IMR-90 (cell line): ENCODE measurements at regions not wholly inside any gene's neighbourhood (a gene's known extent, or its start where the extent isn't known, plus 50 kb on each side); places are given as distances from the start of the nearest gene placed in this dataset.

Experiments used
- ATAC-seq: fragments of 200-7000 bp; cut with Tn5 transposase; 2 replicates; pipeline ENCODE4 v1.9.1; 2020; ENCODE audit warnings: low read depth, mild to moderate bottlenecking, moderate library complexity
- BruUV-seq: library from RNA; stranded (reverse); fragments of 400-500 nt; replicated peaks from 2 replicates; lab custom pipeline; 2021; lab: Mats Ljungman, UMichigan
- CTCF ChIA-PET: fragments of 300-600 bp; formaldehyde crosslinking; extraction: SDS; loops from one replicate; lab custom pipeline; 2021; ENCODE audit warnings: antibody characterized with exemption; lab: Yijun Ruan, JAX
- POLR2A ChIA-PET: fragments of 300-600 bp; sonication (Branson Sonifier 250); formaldehyde crosslinking; loops from one replicate; lab custom pipeline; 2022; ENCODE audit warnings: antibody characterized with exemption; ENCODE audit not compliant: unreplicated experiment; lab: Charles Lee
- DNase-seq: peaks from one replicate; pipeline ENCODE4 v3.0.0; 2013
- H2AFZ ChIP-seq: replicated peaks from 2 replicates; pipeline ENCODE3; 2013; ENCODE audit warnings: low read length, mild to moderate bottlenecking; ENCODE audit not compliant: poor library complexity
- H2AK5ac ChIP-seq: 2 replicates; pipeline ENCODE4 v1.6.1; 2013; ENCODE audit warnings: low read depth, low read length, inconsistent platforms
- H2AK9ac ChIP-seq: replicated peaks from 2 replicates; pipeline ENCODE3; 2013; ENCODE audit warnings: mild to moderate bottlenecking, low read depth, low read length, moderate library complexity; ENCODE audit not compliant: poor library complexity
- H2BK120ac ChIP-seq: 2 replicates; pipeline ENCODE4 v1.6.1; 2013; ENCODE audit warnings: low read depth, low read length, inconsistent platforms
- H2BK15ac ChIP-seq: 3 replicates; pipeline ENCODE4 v1.6.1; 2013; ENCODE audit warnings: low read depth, low read length, inconsistent platforms
- H2BK20ac ChIP-seq: 2 replicates; pipeline ENCODE4 v1.6.1; 2013; ENCODE audit warnings: low read depth, mild to moderate bottlenecking, inconsistent platforms, low read length, moderate library complexity
- H2BK5ac ChIP-seq: 2 replicates; pipeline ENCODE4 v1.6.1; 2013; ENCODE audit warnings: mild to moderate bottlenecking, low read depth, low read length, inconsistent platforms; ENCODE audit not compliant: poor library complexity, severe bottlenecking
- H3K14ac ChIP-seq: replicated peaks from 2 replicates; pipeline ENCODE4 v1.6.1; 2013; ENCODE audit warnings: low read depth, low read length, inconsistent platforms
- H3K18ac ChIP-seq: 2 replicates; pipeline ENCODE4 v1.6.1; 2013; ENCODE audit warnings: low read depth, low read length, control low read depth
- H3K23ac ChIP-seq: 2 replicates; pipeline ENCODE4 v1.6.1; 2013; ENCODE audit warnings: low read depth, low read length, inconsistent platforms
- H3K27ac ChIP-seq: 2 replicates; pipeline ENCODE4 v1.5.1; 2013; ENCODE audit warnings: mild to moderate bottlenecking, control low read depth, low read length; ENCODE audit not compliant: insufficient read depth
- H3K27me3 ChIP-seq: 2 replicates; pipeline ENCODE4 v1.6.1; 2013; ENCODE audit warnings: low read length; ENCODE audit not compliant: control insufficient read depth, insufficient read depth
- H3K36me3 ChIP-seq: 2 replicates; pipeline ENCODE4 v1.6.1; 2013; ENCODE audit warnings: low read length, mixed read lengths; ENCODE audit not compliant: control insufficient read depth, insufficient read depth
- H3K4ac ChIP-seq: 2 replicates; pipeline ENCODE4 v1.6.1; 2013; ENCODE audit warnings: low read depth, low read length, inconsistent platforms
- H3K4me1 ChIP-seq: 2 replicates; pipeline ENCODE4 v1.6.1; 2013; ENCODE audit warnings: low read length, mixed read lengths; ENCODE audit not compliant: control insufficient read depth, insufficient read depth
- H3K4me2 ChIP-seq: 2 replicates; pipeline ENCODE4 v1.6.1; 2013; ENCODE audit warnings: low read depth, mild to moderate bottlenecking, control low read depth, low read length, moderate library complexity
- H3K4me3 ChIP-seq: 2 replicates; pipeline ENCODE4 v1.5.1; 2013; ENCODE audit warnings: low read depth, mild to moderate bottlenecking, control low read depth, low read length, moderate library complexity; ENCODE audit not compliant: insufficient read depth
- H3K56ac ChIP-seq: 2 replicates; pipeline ENCODE4 v1.6.1; 2013; ENCODE audit warnings: low read length, inconsistent platforms; ENCODE audit not compliant: insufficient read depth; ENCODE audit errors: extremely low read depth
- H3K79me1 ChIP-seq, 2 experiments: 2 replicates each; pipeline ENCODE4 v1.6.1; 2013; ENCODE audit warnings: low read length in 2 of 2, inconsistent platforms in 1 of 2, low read depth in 1 of 2
- H3K9ac ChIP-seq: 2 replicates; pipeline ENCODE4 v1.6.1; 2013; ENCODE audit warnings: low read depth, low read length, control low read depth
- H3K9me1 ChIP-seq: 2 replicates; pipeline ENCODE4 v1.6.1; 2013; ENCODE audit warnings: low read length, inconsistent platforms; ENCODE audit not compliant: insufficient read depth
- H3K9me3 ChIP-seq: 2 replicates; pipeline ENCODE4 v1.6.1; 2013; ENCODE audit warnings: low read length; ENCODE audit not compliant: control insufficient read depth, insufficient read depth
- H4K20me1 ChIP-seq: 2 replicates; pipeline ENCODE4 v1.6.1; 2013; ENCODE audit warnings: low read length, inconsistent platforms; ENCODE audit not compliant: insufficient read depth
- H4K5ac ChIP-seq: 2 replicates; pipeline ENCODE4 v1.6.1; 2013; ENCODE audit warnings: mild to moderate bottlenecking, low read depth, low read length, control low read depth
- H4K8ac ChIP-seq, 2 experiments: 2 replicates each; pipeline ENCODE4 v1.6.1; 2013; ENCODE audit warnings: low read depth in 2 of 2, low read length in 2 of 2, control low read depth in 1 of 2, inconsistent platforms in 1 of 2
- H4K91ac ChIP-seq: 2 replicates; pipeline ENCODE4 v1.6.1; 2013; ENCODE audit warnings: low read depth, low read length, inconsistent platforms; ENCODE audit not compliant: insufficient read depth
- CEBPB ChIP-seq: IDR thresholded peaks from 2 replicates; pipeline ENCODE4 v1.6.1; 2012; ENCODE audit warnings: low read depth, low read length, improper control_type of control experiment
- CHD1 ChIP-seq: IDR thresholded peaks from 2 replicates; pipeline ENCODE4 v1.6.1; 2012; ENCODE audit warnings: low read depth, low read length, improper control_type of control experiment
- CTCF ChIP-seq: conservative IDR thresholded peaks from 2 replicates; pipeline ENCODE4 v1.5.1; 2012; ENCODE audit warnings: mild to moderate bottlenecking, low read depth, low read length, improper control_type of control experiment
- ELK1 ChIP-seq: fragments of 150-350 bp; IDR thresholded peaks from 2 replicates; pipeline ENCODE4 v1.6.1; 2016; ENCODE audit warnings: low read depth, mild to moderate bottlenecking, low read length, moderate library complexity, borderline replicate concordance
- FOS ChIP-seq: fragments of 150-350 bp; IDR thresholded peaks from 2 replicates; pipeline ENCODE4 v1.6.1; 2016; ENCODE audit warnings: low read depth, low read length
- MAZ ChIP-seq: IDR thresholded peaks from 2 replicates; pipeline ENCODE4 v1.6.1; 2012; ENCODE audit warnings: low read depth, mild to moderate bottlenecking, low read length, improper control_type of control experiment, moderate library complexity, borderline replicate concordance
- MXI1 ChIP-seq: IDR thresholded peaks from 2 replicates; pipeline ENCODE4 v1.6.1; 2012; ENCODE audit warnings: low read depth, mild to moderate bottlenecking, low read length, moderate library complexity, borderline replicate concordance
- POLR2A ChIP-seq: IDR thresholded peaks from 2 replicates; pipeline ENCODE4 v1.6.1; 2012; ENCODE audit warnings: mild to moderate bottlenecking, low read depth, low read length
- RAD21 ChIP-seq: IDR thresholded peaks from 2 replicates; pipeline ENCODE4 v1.6.1; 2012; ENCODE audit warnings: low read length, improper control_type of control experiment
- RCOR1 ChIP-seq: IDR thresholded peaks from 2 replicates; pipeline ENCODE4 v1.6.1; 2012; ENCODE audit warnings: mild to moderate bottlenecking, low read length, improper control_type of control experiment; ENCODE audit not compliant: insufficient replicate concordance
- RFX5 ChIP-seq: IDR thresholded peaks from 2 replicates; pipeline ENCODE4 v1.8.0; 2012; ENCODE audit warnings: low read depth, mild to moderate bottlenecking, low read length, moderate library complexity
- SMC3 ChIP-seq: fragments of 150-350 bp; IDR thresholded peaks from 2 replicates; pipeline ENCODE4 v1.6.1; 2016; ENCODE audit warnings: low read depth, mild to moderate bottlenecking, antibody characterized with exemption, low read length, moderate library complexity
- USF2 ChIP-seq: fragments of 150-350 bp; IDR thresholded peaks from 2 replicates; pipeline ENCODE4 v1.6.1; 2017; ENCODE audit warnings: mild to moderate bottlenecking, antibody characterized with exemption, low read length, low read depth
- WGBS, 2 experiments: methylation state at CpG; one replicate each; pipeline versions ENCODE4 v1.1.5 to v1.1.7; 2013; ENCODE audit warnings: missing lambda C conversion rate in 2 of 2; ENCODE audit not compliant: insufficient read length in 1 of 2; ENCODE audit errors: extremely low coverage in 2 of 2; 5-methylcytosine and 5-hydroxymethylcytosine counted together
- dilution Hi-C: fragments of 300-500 bp; cut with HindIII; formaldehyde crosslinking; loops from one replicate; pipeline ENCODE4 v1.14.3; 2018; ENCODE audit warnings: low sequenced_read_pairs; ENCODE audit not compliant: unreplicated experiment
- in situ Hi-C: fragments of 300-500 bp; cut with MboI; formaldehyde crosslinking; loops from 3 replicates; pipeline ENCODE4 v1.14.3; 2019; ENCODE audit warnings: low sequenced_read_pairs, inconsistent platforms, mixed read lengths
- intact Hi-C: fragments of 100-400 bp; cut with micrococcal nuclease; formaldehyde crosslinking; loops from 2 replicates; pipeline ENCODE4 v1.10.0; 2022

- intact Hi-C loops (no loop called here), in situ Hi-C loops (no loop called here), dilution Hi-C loops (no loop called here)
- H3K9me1 ChIP-seq: no peaks in the 10 kb centered on the region
- H2AK9ac ChIP-seq: no peak overlapping the region
- POLR2A ChIA-PET: no interaction called here
- peaks cover 6% of the 10 kb centered on the region; the same call in 1 of the 2 replicates for H3K9me3 ChIP-seq
- no peak overlapping the region for H2BK20ac ChIP-seq
- no peak overlapping the region for H4K5ac ChIP-seq
- no peak overlapping the region for H3K23ac ChIP-seq
- no peak overlapping the region for H2AK5ac ChIP-seq
- H2BK120ac ChIP-seq: no peak overlapping the region
- WGBS, 2 experiments: no CpG with 5 or more reads among the region's 5 CpGs
- H3K27me3 ChIP-seq: no peaks in the 10 kb centered on the region
- H3K56ac ChIP-seq: no peak overlapping the region
- no peaks in the 10 kb centered on the region for H3K79me1 ChIP-seq
- H3K4me2 ChIP-seq: no peak overlapping the region
- DNase-seq: no peak
- no peak overlapping the region for H3K4me3 ChIP-seq
- TF ChIP-seq USF2 (no peak), FOS (no peak), RFX5 (no peak), RCOR1 (no peak), ELK1 (no peak), CHD1 (no peak), SMC3 (no peak), CTCF (no peak), MXI1 (no peak), MAZ (no peak), POLR2A (no peak), CEBPB (no peak), RAD21 (no peak)
- no peak overlapping the region for H3K4ac ChIP-seq
- no peak overlapping the region for H3K9ac ChIP-seq
- no TSS peak for BruUV-seq
- H2BK15ac ChIP-seq: no peak overlapping the region
- no peaks in the 10 kb centered on the region for H3K4me1 ChIP-seq
- H3K27ac ChIP-seq: no peak overlapping the region
- no peaks in the 10 kb centered on the region for H4K20me1 ChIP-seq
- no peaks in the 10 kb centered on the region for H3K36me3 ChIP-seq
- H3K18ac ChIP-seq: no peak overlapping the region
- H3K14ac ChIP-seq: no peak overlapping the region
- H4K8ac ChIP-seq: no peak overlapping the region
- no peak overlapping the region for H2AFZ ChIP-seq
- CTCF ChIA-PET: no interaction called here
- no peak overlapping the region for H2BK5ac ChIP-seq
- no peak for ATAC-seq
- H4K91ac ChIP-seq: no peak overlapping the region
Measured at GRCh38 chr10:83934641-83935338, 204.5 kb upstream of the GHITM start.
